ENCODE measurements at regions not wholly inside any gene's neighbourhood (a gene's known extent, or its start where the extent isn't known, plus 50 kb on each side); places are given as distances from the start of the nearest gene placed in this dataset.

GRCh38 chr1:239644604-239645003, 258.2 kb downstream of the CHRM3 start:
- Histone ChIP-seq H4K20me1 (ENCODE audit: insufficient read depth, low read length) (no peaks in the 10 kb centered on the region), H3K9me3 (ENCODE audit: insufficient read depth, low read length) (no peaks in the 10 kb centered on the region), H3K27ac (ENCODE audit: low read length) (no peak overlapping the region), H3K79me2 (ENCODE audit: low read length) (no peaks in the 10 kb centered on the region), H3K4me1 (ENCODE audit: low read length) (no peaks in the 10 kb centered on the region), H3K4me2 (ENCODE audit: low read length) (no peak overlapping the region), H3K36me3 (replicated peaks; ENCODE audit: low read depth, low read length) (no peaks in the 10 kb centered on the region), H3K27me3 (ENCODE audit: low read depth, low read length) (no peaks in the 10 kb centered on the region), H3K9ac (ENCODE audit: low read length) (no peak overlapping the region), H3K4me3 (ENCODE audit: low read length) (no peak overlapping the region), H2AFZ (ENCODE audit: low read depth, low read length) (no peak overlapping the region)
- TF ChIP-seq CTCF (IDR thresholded peaks at IDR 0.05; ENCODE audit: low read depth, low read length) (no peak), EZH2phosphoT487 (IDR thresholded peaks at IDR 0.05; ENCODE audit: low read depth) (no peak)

GRCh38 chr1:239647045-239647444, 260.7 kb downstream of the CHRM3 start:
- H3K79me2 ChIP-seq (ENCODE audit: low read length): no peaks in the 10 kb centered on the region
- H2AFZ ChIP-seq (ENCODE audit: low read depth, low read length): no peak overlapping the region
- no peak overlapping the region for H3K9ac ChIP-seq (ENCODE audit: low read length)
- no peaks in the 10 kb centered on the region for H3K4me1 ChIP-seq (ENCODE audit: low read length)
- H3K27me3 ChIP-seq (ENCODE audit: low read depth, low read length): no peaks in the 10 kb centered on the region
- H3K9me3 ChIP-seq (ENCODE audit: insufficient read depth, low read length): no peaks in the 10 kb centered on the region
- TF ChIP-seq EZH2phosphoT487 (IDR thresholded peaks at IDR 0.05; ENCODE audit: low read depth) (no peak), CTCF (IDR thresholded peaks at IDR 0.05; ENCODE audit: low read depth, low read length) (no peak)
- no peak overlapping the region for H3K4me3 ChIP-seq (ENCODE audit: low read length)
- H3K36me3 ChIP-seq (replicated peaks; ENCODE audit: low read depth, low read length): no peaks in the 10 kb centered on the region
- no peak overlapping the region for H3K4me2 ChIP-seq (ENCODE audit: low read length)
- no peak overlapping the region for H3K27ac ChIP-seq (ENCODE audit: low read length)
- H4K20me1 ChIP-seq (ENCODE audit: insufficient read depth, low read length): no peaks in the 10 kb centered on the region

- no peaks in the 10 kb centered on the region for H3K4me1 ChIP-seq (ENCODE audit: low read length)
- no peak overlapping the region for H3K4me2 ChIP-seq (ENCODE audit: low read length)
- no peak overlapping the region for H3K4me3 ChIP-seq (ENCODE audit: low read length)
- TF ChIP-seq EZH2phosphoT487 (IDR thresholded peaks at IDR 0.05; ENCODE audit: low read depth) (no peak), CTCF (IDR thresholded peaks at IDR 0.05; ENCODE audit: low read depth, low read length) (no peak)
- H3K9me3 ChIP-seq (ENCODE audit: insufficient read depth, low read length): no peaks in the 10 kb centered on the region
- no peaks in the 10 kb centered on the region for H3K36me3 ChIP-seq (replicated peaks; ENCODE audit: low read depth, low read length)
- H3K27me3 ChIP-seq (ENCODE audit: low read depth, low read length): no peaks in the 10 kb centered on the region
- H3K27ac ChIP-seq (ENCODE audit: low read length): no peak overlapping the region
- H4K20me1 ChIP-seq (ENCODE audit: insufficient read depth, low read length): no peaks in the 10 kb centered on the region
- H2AFZ ChIP-seq (ENCODE audit: low read depth, low read length): no peak overlapping the region
- H3K79me2 ChIP-seq (ENCODE audit: low read length): no peaks in the 10 kb centered on the region
- H3K9ac ChIP-seq (ENCODE audit: low read length): no peak overlapping the region
Observed at GRCh38 chr1:239647964-239648632, 261.7 kb downstream of the CHRM3 start.

GRCh38 chr1:239655023-239655422, 268.7 kb downstream of the CHRM3 start:
- H3K4me1 ChIP-seq (ENCODE audit: low read length): peaks cover 3% of the 10 kb centered on the region; the same call in 1 of the 2 replicates
- no peak for TF ChIP-seq CTCF (IDR thresholded peaks at IDR 0.05; ENCODE audit: low read depth, low read length)
- TF ChIP-seq EZH2phosphoT487 (IDR thresholded peaks at IDR 0.05; ENCODE audit: low read depth): no peak

More at GRCh38 chr1:239655023-239655422, 268.7 kb downstream of the CHRM3 start:
- Histone ChIP-seq H2AFZ (ENCODE audit: low read depth, low read length) (no peak overlapping the region), H4K20me1 (ENCODE audit: insufficient read depth, low read length) (no peaks in the 10 kb centered on the region), H3K9ac (ENCODE audit: low read length) (no peak overlapping the region), H3K4me3 (ENCODE audit: low read length) (no peak overlapping the region), H3K79me2 (ENCODE audit: low read length) (no peaks in the 10 kb centered on the region), H3K36me3 (replicated peaks; ENCODE audit: low read depth, low read length) (no peaks in the 10 kb centered on the region), H3K9me3 (ENCODE audit: insufficient read depth, low read length) (no peaks in the 10 kb centered on the region), H3K27me3 (ENCODE audit: low read depth, low read length) (no peaks in the 10 kb centered on the region), H3K4me2 (ENCODE audit: low read length) (no peak overlapping the region), H3K27ac (ENCODE audit: low read length) (no peak overlapping the region)
